ENCODE measurements at regions not wholly inside any gene's neighbourhood (a gene's known extent, or its start where the extent isn't known, plus 50 kb on each side); places are given as distances from the start of the nearest gene placed in this dataset.

DNA sequence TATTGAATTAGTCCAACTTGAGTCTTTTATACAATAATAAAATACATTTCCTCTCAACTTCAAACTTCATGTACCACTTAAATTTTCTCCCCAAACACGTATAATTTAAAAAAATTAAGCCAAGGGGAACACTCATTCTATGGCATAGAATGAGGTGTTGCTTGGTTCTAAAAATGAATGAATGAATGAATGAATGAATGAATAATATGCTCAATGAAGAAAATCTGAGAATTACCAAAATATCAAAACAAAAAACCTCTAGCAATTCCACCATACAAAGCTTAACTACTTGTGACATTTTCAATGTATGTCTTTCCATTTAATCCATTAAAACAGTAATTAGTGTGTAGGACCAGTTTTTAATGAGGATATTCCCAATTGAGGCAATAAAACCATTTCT is 62.7 kb upstream of the PLAC8 start:
- Histone ChIP-seq H3K4me3 (no peak overlapping the region), H3K36me3 (no peaks in the 10 kb centered on the region), H3K9ac (no peak overlapping the region), H3K4me2 (no peak overlapping the region), H3K27ac (no peak overlapping the region), H3F3A (ENCODE audit: low read depth) (peaks cover 4% of the 10 kb centered on the region), H3K79me2 (ENCODE audit: low read depth) (no peaks in the 10 kb centered on the region), H3K9me3 (ENCODE audit: low read depth) (no peaks in the 10 kb centered on the region), H3K4me1 (no peaks in the 10 kb centered on the region), H3K27me3 (no peaks in the 10 kb centered on the region), H4K20me1 (ENCODE audit: low read depth) (no peaks in the 10 kb centered on the region), H2AFZ (replicated peaks) (no peak overlapping the region)
- Mint-ChIP-seq H3K36me3 (no peaks in the 10 kb centered on the region), H3K9me3 (peaks cover 6% of the 10 kb centered on the region), H3K27ac (no peak overlapping the region), H3K4me3 (no peak overlapping the region), H3K4me1 (no peaks in the 10 kb centered on the region), H3K27me3 (ENCODE audit: insufficient read depth, low read depth) (peaks cover 2% of the 10 kb centered on the region)
- DNase-seq (ENCODE audit: low spot score), result no peak
- TF ChIP-seq CTCF (IDR thresholded peaks at IDR 0.05) (no peak), EZH2phosphoT487 (IDR thresholded peaks at IDR 0.05) (no peak), EZH2 (IDR thresholded peaks at IDR 0.05) (no peak)

- peaks cover 2% of the 10 kb centered on the region for H3K9me3 Mint-ChIP-seq
- H2AFZ ChIP-seq (replicated peaks), result no peak overlapping the region
- no peak for TF ChIP-seq EZH2phosphoT487 (IDR thresholded peaks at IDR 0.05)
- TF ChIP-seq EZH2 (IDR thresholded peaks at IDR 0.05), result no peak
- no peak for TF ChIP-seq CTCF (IDR thresholded peaks at IDR 0.05)
- no peak overlapping the region for H3K27ac ChIP-seq
- H3K4me3 Mint-ChIP-seq, result no peak overlapping the region
- no peaks in the 10 kb centered on the region for H3K9me3 ChIP-seq (ENCODE audit: low read depth)
- H3K4me2 ChIP-seq, result no peak overlapping the region
- H3K9ac ChIP-seq, result no peak overlapping the region
- H3K27me3 ChIP-seq, result no peaks in the 10 kb centered on the region
- H3K36me3 Mint-ChIP-seq, result no peaks in the 10 kb centered on the region
- DNase-seq (ENCODE audit: low spot score), result no peak
- H3K27ac Mint-ChIP-seq, result no peak overlapping the region
- no peak overlapping the region for H3K4me3 ChIP-seq
- no peaks in the 10 kb centered on the region for H3K36me3 ChIP-seq
- H3F3A ChIP-seq (ENCODE audit: low read depth), result no peaks in the 10 kb centered on the region
- H3K4me1 ChIP-seq, result no peaks in the 10 kb centered on the region
- H4K20me1 ChIP-seq (ENCODE audit: low read depth), result no peaks in the 10 kb centered on the region
- no peaks in the 10 kb centered on the region for H3K79me2 ChIP-seq (ENCODE audit: low read depth)
- peaks cover 2% of the 10 kb centered on the region for H3K27me3 Mint-ChIP-seq (ENCODE audit: insufficient read depth, low read depth)
- H3K4me1 Mint-ChIP-seq, result no peaks in the 10 kb centered on the region
Observed at GRCh38 chr4:83174844-83175414, 60.4 kb upstream of the PLAC8 start.

- H3K27me3 ChIP-seq, result no peaks in the 10 kb centered on the region
- H3K4me2 ChIP-seq, result no peak overlapping the region
- H3K9me3 ChIP-seq (ENCODE audit: low read depth), result no peaks in the 10 kb centered on the region
- Mint-ChIP-seq H3K27me3 (ENCODE audit: insufficient read depth, low read depth) (peaks cover 2% of the 10 kb centered on the region), H3K36me3 (no peaks in the 10 kb centered on the region), H3K4me3 (no peak overlapping the region), H3K9me3 (peaks cover 2% of the 10 kb centered on the region), H3K4me1 (no peaks in the 10 kb centered on the region), H3K27ac (no peak overlapping the region)
- H3K79me2 ChIP-seq (ENCODE audit: low read depth), result no peaks in the 10 kb centered on the region
- no peaks in the 10 kb centered on the region for H3F3A ChIP-seq (ENCODE audit: low read depth)
- H3K36me3 ChIP-seq, result no peaks in the 10 kb centered on the region
- no peak overlapping the region for H3K27ac ChIP-seq
- TF ChIP-seq CTCF (IDR thresholded peaks at IDR 0.05), result no peak
- TF ChIP-seq EZH2phosphoT487 (IDR thresholded peaks at IDR 0.05), result no peak
- TF ChIP-seq EZH2 (IDR thresholded peaks at IDR 0.05), result no peak
- no peak overlapping the region for H3K4me3 ChIP-seq
- no peaks in the 10 kb centered on the region for H3K4me1 ChIP-seq
- H3K9ac ChIP-seq, result no peak overlapping the region
- no peak for DNase-seq (ENCODE audit: low spot score)
- H4K20me1 ChIP-seq (ENCODE audit: low read depth), result no peaks in the 10 kb centered on the region
- no peak overlapping the region for H2AFZ ChIP-seq (replicated peaks)
Observed at GRCh38 chr4:83172371-83172770, 57.8 kb upstream of the PLAC8 start.
